Astrocyte (in vitro differentiated cells and primary cell): ENCODE measurements at regions not wholly inside any gene's neighbourhood (a gene's known extent, or its start where the extent isn't known, plus 50 kb on each side); places are given as distances from the start of the nearest gene placed in this dataset.

Source experiments
- DNase-seq: peaks from one replicate; pipeline ENCODE4 v3.0.0-alpha.2; 2010; ENCODE audit warnings: low read depth
- FAIRE-seq: peaks from 2 replicates; lab custom pipeline; 2011; peaks lifted over from hg19 to GRCh38; lab: Jason Lieb, UNC
- H2AFZ ChIP-seq: 2 replicates; pipeline ENCODE4 v1.6.0; 2012; ENCODE audit warnings: low read depth, low read length, inconsistent platforms
- H3K27ac ChIP-seq: 2 replicates; pipeline ENCODE4 v1.5.1; 2011; ENCODE audit warnings: low read depth, low read length, inconsistent platforms
- H3K27me3 ChIP-seq: 2 replicates; pipeline ENCODE4 v1.6.0; 2011; ENCODE audit warnings: low read length, inconsistent platforms; ENCODE audit not compliant: insufficient read depth
- H3K36me3 ChIP-seq: 2 replicates; pipeline ENCODE4 v1.5.1; 2011; ENCODE audit warnings: low read length, inconsistent platforms; ENCODE audit not compliant: insufficient read depth
- H3K4me1 ChIP-seq: 2 replicates; pipeline ENCODE4 v1.5.1; 2011; ENCODE audit warnings: low read length, inconsistent platforms; ENCODE audit not compliant: insufficient read depth
- H3K4me2 ChIP-seq: 2 replicates; pipeline ENCODE4 v1.6.0; 2012; ENCODE audit warnings: low read length, inconsistent platforms
- H3K4me3 ChIP-seq: 2 replicates; pipeline ENCODE4 v1.5.1; 2011; ENCODE audit warnings: low read depth, mild to moderate bottlenecking, low read length, inconsistent platforms; ENCODE audit not compliant: insufficient read depth
- H3K79me2 ChIP-seq: 2 replicates; pipeline ENCODE4 v1.6.0; 2012; ENCODE audit warnings: mild to moderate bottlenecking, low read length, inconsistent platforms; ENCODE audit not compliant: insufficient read depth
- H3K9ac ChIP-seq: 2 replicates; pipeline ENCODE4 v1.6.0; 2012; ENCODE audit warnings: mild to moderate bottlenecking, low read length, inconsistent platforms
- H3K9me3 ChIP-seq: 2 replicates; pipeline ENCODE4 v1.5.1; 2012; ENCODE audit warnings: low read depth, mild to moderate bottlenecking, low read length, inconsistent platforms; ENCODE audit not compliant: insufficient read depth
- H4K20me1 ChIP-seq: 2 replicates; pipeline ENCODE4 v1.6.0; 2012; ENCODE audit warnings: low read length, inconsistent platforms; ENCODE audit not compliant: insufficient read depth
- H3K27ac Mint-ChIP-seq: one replicate; pipeline ENCODE4 v1.8.0; 2021; ENCODE audit warnings: mild to moderate bottlenecking, mixed read lengths; ENCODE audit not compliant: unreplicated experiment
- H3K27me3 Mint-ChIP-seq: one replicate; pipeline ENCODE4 v1.8.0; 2021; ENCODE audit warnings: low read depth, mixed read lengths; ENCODE audit not compliant: unreplicated experiment
- H3K36me3 Mint-ChIP-seq: one replicate; pipeline ENCODE4 v1.8.0; 2021; ENCODE audit warnings: low read depth, mixed read lengths; ENCODE audit not compliant: unreplicated experiment
- H3K4me1 Mint-ChIP-seq: one replicate; pipeline ENCODE4 v1.8.0; 2021; ENCODE audit warnings: low read depth, mixed read lengths; ENCODE audit not compliant: unreplicated experiment
- H3K4me3 Mint-ChIP-seq: one replicate; pipeline ENCODE4 v1.8.0; 2021; ENCODE audit warnings: mild to moderate bottlenecking, moderate library complexity, mixed read lengths; ENCODE audit not compliant: unreplicated experiment
- H3K9me3 Mint-ChIP-seq: one replicate; pipeline ENCODE4 v1.8.0; 2021; ENCODE audit warnings: mild to moderate bottlenecking, mixed read lengths; ENCODE audit not compliant: unreplicated experiment
- EZH2 ChIP-seq: IDR thresholded peaks from 2 replicates; pipeline ENCODE4 v1.6.1; 2012; ENCODE audit warnings: mild to moderate bottlenecking, low read length, inconsistent platforms; ENCODE audit not compliant: insufficient read depth
- TF ChIP-seq, protein P1 (sequence below): IDR thresholded peaks from 2 replicates; pipeline ENCODE4 v1.5.1; 2011; ENCODE audit warnings: low read depth, mild to moderate bottlenecking, inconsistent platforms, low read length, moderate library complexity; ENCODE audit not compliant: insufficient read depth

DNA sequence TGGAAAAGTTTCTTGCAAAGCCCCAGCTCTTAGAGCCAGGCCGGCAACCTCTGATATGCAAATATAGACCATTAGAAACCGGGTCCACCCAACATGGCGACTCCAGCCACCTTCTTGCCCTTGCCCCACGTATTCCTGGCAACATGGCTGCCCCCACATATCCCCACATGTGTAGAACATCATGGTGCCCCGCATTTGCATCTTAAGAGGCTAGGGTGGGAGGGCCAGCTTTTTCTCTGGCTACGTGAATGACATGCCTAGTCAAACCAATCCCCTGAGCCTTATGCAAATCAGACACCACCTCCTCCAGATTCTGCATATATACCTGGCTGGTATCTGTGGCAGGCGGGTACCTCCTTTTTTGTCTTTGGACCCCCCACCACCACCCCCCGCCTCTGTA, 106.1 kb upstream of the PTPRT start:
- no peaks in the 10 kb centered on the region for H3K27me3 Mint-ChIP-seq
- H3K27ac Mint-ChIP-seq, result no peak overlapping the region

DNA sequence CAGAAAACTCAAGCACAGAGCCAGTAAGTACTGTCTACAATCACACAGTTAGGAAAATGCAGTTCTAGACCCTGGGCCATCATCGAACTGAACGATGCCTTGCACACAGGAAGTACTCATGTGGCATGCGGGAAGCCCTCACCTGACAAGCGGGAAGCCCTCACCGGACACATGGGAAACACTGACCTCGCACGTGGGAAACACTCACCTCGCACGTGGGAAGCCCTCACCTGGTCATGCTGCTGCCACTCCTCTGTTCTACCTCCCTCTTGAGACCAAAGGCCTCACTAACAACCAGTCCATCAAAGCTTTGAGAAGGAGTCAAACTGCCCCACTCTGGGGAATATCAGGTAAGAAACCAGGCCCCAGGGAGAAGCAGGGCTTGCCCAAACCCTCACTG, 105.6 kb upstream of the PTPRT start:
- Mint-ChIP-seq H3K36me3 (no peaks in the 10 kb centered on the region), H3K27ac (no peak overlapping the region), H3K9me3 (peaks cover 12% of the 10 kb centered on the region), H3K4me1 (no peaks in the 10 kb centered on the region), H3K27me3 (no peaks in the 10 kb centered on the region), H3K4me3 (no peak overlapping the region)
- Histone ChIP-seq H3K27ac (no peak overlapping the region), H3K4me3 (no peak overlapping the region), H2AFZ (no peak overlapping the region), H3K4me1 (no peaks in the 10 kb centered on the region), H3K9ac (no peak overlapping the region), H4K20me1 (no peaks in the 10 kb centered on the region), H3K27me3 (no peaks in the 10 kb centered on the region), H3K4me2 (no peak overlapping the region), H3K79me2 (no peaks in the 10 kb centered on the region), H3K9me3 (peaks cover 4% of the 10 kb centered on the region), H3K36me3 (no peaks in the 10 kb centered on the region)
- DNase-seq (no peak), FAIRE-seq (no peak)
- TF ChIP-seq, protein P1, sequence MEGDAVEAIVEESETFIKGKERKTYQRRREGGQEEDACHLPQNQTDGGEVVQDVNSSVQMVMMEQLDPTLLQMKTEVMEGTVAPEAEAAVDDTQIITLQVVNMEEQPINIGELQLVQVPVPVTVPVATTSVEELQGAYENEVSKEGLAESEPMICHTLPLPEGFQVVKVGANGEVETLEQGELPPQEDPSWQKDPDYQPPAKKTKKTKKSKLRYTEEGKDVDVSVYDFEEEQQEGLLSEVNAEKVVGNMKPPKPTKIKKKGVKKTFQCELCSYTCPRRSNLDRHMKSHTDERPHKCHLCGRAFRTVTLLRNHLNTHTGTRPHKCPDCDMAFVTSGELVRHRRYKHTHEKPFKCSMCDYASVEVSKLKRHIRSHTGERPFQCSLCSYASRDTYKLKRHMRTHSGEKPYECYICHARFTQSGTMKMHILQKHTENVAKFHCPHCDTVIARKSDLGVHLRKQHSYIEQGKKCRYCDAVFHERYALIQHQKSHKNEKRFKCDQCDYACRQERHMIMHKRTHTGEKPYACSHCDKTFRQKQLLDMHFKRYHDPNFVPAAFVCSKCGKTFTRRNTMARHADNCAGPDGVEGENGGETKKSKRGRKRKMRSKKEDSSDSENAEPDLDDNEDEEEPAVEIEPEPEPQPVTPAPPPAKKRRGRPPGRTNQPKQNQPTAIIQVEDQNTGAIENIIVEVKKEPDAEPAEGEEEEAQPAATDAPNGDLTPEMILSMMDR, result no peak
- TF ChIP-seq EZH2, result no peak

More for the DNA sequence above, 106.1 kb upstream of the PTPRT start:
- Histone ChIP-seq H3K9me3 (peaks cover 4% of the 10 kb centered on the region), H3K27ac (no peak overlapping the region), H3K79me2 (no peaks in the 10 kb centered on the region), H3K27me3 (no peaks in the 10 kb centered on the region), H3K4me3 (no peak overlapping the region), H3K4me1 (no peaks in the 10 kb centered on the region), H2AFZ (no peak overlapping the region), H3K36me3 (no peaks in the 10 kb centered on the region), H3K9ac (no peak overlapping the region), H3K4me2 (no peak overlapping the region), H4K20me1 (no peaks in the 10 kb centered on the region)
- Mint-ChIP-seq H3K9me3 (peaks cover 10% of the 10 kb centered on the region), H3K4me1 (no peaks in the 10 kb centered on the region), H3K4me3 (no peak overlapping the region), H3K36me3 (no peaks in the 10 kb centered on the region)
- DNase-seq (no peak), FAIRE-seq (no peak)
- no peak for TF ChIP-seq EZH2
- TF ChIP-seq, protein P1, result no peak

DNA sequence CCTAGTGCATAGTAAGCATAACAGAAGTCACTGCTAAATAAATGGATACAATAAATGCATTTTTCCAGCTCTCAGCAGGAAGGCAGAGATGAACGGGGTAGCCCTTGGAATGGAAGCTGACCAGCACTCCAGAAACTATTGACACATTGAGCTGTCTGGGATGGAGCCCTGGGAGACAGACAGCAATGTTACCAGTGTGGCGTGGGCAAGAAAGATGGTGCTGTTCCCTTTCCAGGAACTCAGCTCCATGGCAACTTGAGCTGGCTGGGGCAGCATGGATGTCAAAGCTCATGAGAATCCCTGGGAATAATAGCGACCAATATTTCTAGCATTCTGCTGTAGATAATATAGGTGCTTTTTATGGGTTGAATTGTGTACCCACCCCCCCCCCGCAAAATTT, 104.3 kb upstream of the PTPRT start:
- TF ChIP-seq, protein P1, result no peak
- TF ChIP-seq EZH2, result no peak
- FAIRE-seq, result no peak

More for the DNA sequence above, 104.3 kb upstream of the PTPRT start:
- H3K9me3 ChIP-seq, result peaks cover 4% of the 10 kb centered on the region
- H3K27ac ChIP-seq, result no peak overlapping the region
- no peaks in the 10 kb centered on the region for H4K20me1 ChIP-seq
- no peak overlapping the region for H3K4me3 ChIP-seq
- Mint-ChIP-seq H3K27me3 (no peaks in the 10 kb centered on the region), H3K36me3 (no peaks in the 10 kb centered on the region), H3K4me3 (no peak overlapping the region), H3K4me1 (no peaks in the 10 kb centered on the region), H3K9me3 (peaks cover 16% of the 10 kb centered on the region), H3K27ac (no peak overlapping the region)
- H3K27me3 ChIP-seq, result no peaks in the 10 kb centered on the region
- no peaks in the 10 kb centered on the region for H3K4me1 ChIP-seq
- no peaks in the 10 kb centered on the region for H3K36me3 ChIP-seq
- no peaks in the 10 kb centered on the region for H3K79me2 ChIP-seq
- no peak overlapping the region for H3K4me2 ChIP-seq
- no peak for DNase-seq
- no peak overlapping the region for H2AFZ ChIP-seq
- H3K9ac ChIP-seq, result no peak overlapping the region
